ENCODE measurements at regions not wholly inside any gene's neighbourhood (a gene's known extent, or its start where the extent isn't known, plus 50 kb on each side); places are given as distances from the start of the nearest gene placed in this dataset.
A peak's percentile ranks its signal among the peaks of the same experiment; 100 is the strongest.
"Not testable (repeated sequence)": the region's sequence is repeated elsewhere in the genome, so short reads cannot be mapped to it uniquely, and the experiment has no call there.

GRCh38 chr14:57066887-57067513, 201.7 kb downstream of the EXOC5 start:
- DNase-seq (ENCODE audit: low read depth): peak; percentile 47
- TF ChIP-seq CTCF (IDR thresholded peaks at IDR 0.05; ENCODE audit: low read depth, low read length) (peak; percentile 66), MAX (IDR thresholded peaks at IDR 0.05; ENCODE audit: low read depth, low read length) (no peak)
- H3K4me3 ChIP-seq (ENCODE audit: low read depth, low read length): no peak overlapping the region

GRCh38 chr14:57066463-57066862, 202.2 kb downstream of the EXOC5 start:
- DNase-seq (ENCODE audit: low read depth): no peak
- TF ChIP-seq POLR2A (IDR thresholded peaks at IDR 0.05; ENCODE audit: extremely low read depth, insufficient read length): no peak
- TF ChIP-seq CTCF (IDR thresholded peaks at IDR 0.05; ENCODE audit: low read depth, low read length): no peak
- TF ChIP-seq MAX (IDR thresholded peaks at IDR 0.05; ENCODE audit: low read depth, low read length): no peak
- no peak for TF ChIP-seq MYC (IDR thresholded peaks at IDR 0.05; ENCODE audit: low read depth, low read length)
- no peak overlapping the region for H3K4me3 ChIP-seq (ENCODE audit: low read depth, low read length)

- DNase-seq (ENCODE audit: low read depth): no peak
- no peak for TF ChIP-seq CTCF (IDR thresholded peaks at IDR 0.05; ENCODE audit: low read depth, low read length)
- no peak for TF ChIP-seq MAX (IDR thresholded peaks at IDR 0.05; ENCODE audit: low read depth, low read length)
- TF ChIP-seq MYC (IDR thresholded peaks at IDR 0.05; ENCODE audit: low read depth, low read length): no peak
- TF ChIP-seq POLR2A (IDR thresholded peaks at IDR 0.05; ENCODE audit: extremely low read depth, insufficient read length): no peak
- H3K4me3 ChIP-seq (ENCODE audit: low read depth, low read length): no peak overlapping the region
These were observed 207.5 kb downstream of the EXOC5 start for GRCh38 chr14:57061009-57061711.

- H3K4me3 ChIP-seq (ENCODE audit: low read depth, low read length): no peak overlapping the region
- DNase-seq (ENCODE audit: low read depth): no peak
- no peak for TF ChIP-seq MYC (IDR thresholded peaks at IDR 0.05; ENCODE audit: low read depth, low read length)
- TF ChIP-seq POLR2A (IDR thresholded peaks at IDR 0.05; ENCODE audit: extremely low read depth, insufficient read length): no peak
- TF ChIP-seq MAX (IDR thresholded peaks at IDR 0.05; ENCODE audit: low read depth, low read length): no peak
- TF ChIP-seq CTCF (IDR thresholded peaks at IDR 0.05; ENCODE audit: low read depth, low read length): no peak
These were observed 208.3 kb downstream of the EXOC5 start for GRCh38 chr14:57060276-57060955.

- no peak for TF ChIP-seq POLR2A (IDR thresholded peaks at IDR 0.05; ENCODE audit: extremely low read depth, insufficient read length)
- no peak for TF ChIP-seq MYC (IDR thresholded peaks at IDR 0.05; ENCODE audit: low read depth, low read length)
- no peak for TF ChIP-seq MAX (IDR thresholded peaks at IDR 0.05; ENCODE audit: low read depth, low read length)
- no peak for DNase-seq (ENCODE audit: low read depth)
- no peak overlapping the region for H3K4me3 ChIP-seq (ENCODE audit: low read depth, low read length)
These were observed 210.4 kb downstream of the EXOC5 start for GRCh38 chr14:57058319-57058718.

GRCh38 chr14:57057803-57058202, 210.9 kb downstream of the EXOC5 start:
- TF ChIP-seq MYC (IDR thresholded peaks at IDR 0.05; ENCODE audit: low read depth, low read length): no peak
- TF ChIP-seq POLR2A (IDR thresholded peaks at IDR 0.05; ENCODE audit: extremely low read depth, insufficient read length): no peak
- no peak for TF ChIP-seq MAX (IDR thresholded peaks at IDR 0.05; ENCODE audit: low read depth, low read length)
- TF ChIP-seq CTCF (IDR thresholded peaks at IDR 0.05; ENCODE audit: low read depth, low read length): no peak
- no peak overlapping the region for H3K4me3 ChIP-seq (ENCODE audit: low read depth, low read length)
- no peak for DNase-seq (ENCODE audit: low read depth)

- H3K4me3 ChIP-seq (ENCODE audit: low read depth, low read length); DNase-seq (ENCODE audit: low read depth): not testable (repeated sequence)
These were observed 212.2 kb downstream of the EXOC5 start for GRCh38 chr14:57056522-57056921.
